H9 (cell line): ENCODE measurements at regions not wholly inside any gene's neighbourhood (a gene's known extent, or its start where the extent isn't known, plus 50 kb on each side); places are given as distances from the start of the nearest gene placed in this dataset.

ENCODE experiments used
- DNase-seq: peaks from one replicate; pipeline ENCODE4 v3.0.0-alpha.2; 2017
- H2AFZ ChIP-seq: one replicate; pipeline ENCODE4 v1.6.1; 2013; ENCODE audit warnings: mild to moderate bottlenecking, low read length, control low read depth, moderate library complexity
- H2AK5ac ChIP-seq: 2 replicates; pipeline ENCODE4 v1.6.1; 2013; ENCODE audit warnings: low read length, control low read depth, mixed read lengths; ENCODE audit not compliant: insufficient read length
- H2BK120ac ChIP-seq: one replicate; pipeline ENCODE4 v1.6.1; 2013; ENCODE audit warnings: low read depth, mild to moderate bottlenecking, low read length, control low read depth, inconsistent platforms; ENCODE audit not compliant: poor library complexity, severe bottlenecking
- H2BK12ac ChIP-seq: 2 replicates; pipeline ENCODE4 v1.6.1; 2013; ENCODE audit warnings: low read length, control low read depth, mixed read lengths, low read depth; ENCODE audit not compliant: insufficient read length
- H2BK15ac ChIP-seq: 2 replicates; pipeline ENCODE4 v1.6.1; 2013; ENCODE audit warnings: low read depth, low read length, control low read depth
- H2BK20ac ChIP-seq: one replicate; pipeline ENCODE4 v1.6.1; 2013; ENCODE audit warnings: low read depth, mild to moderate bottlenecking, low read length, control low read depth, inconsistent platforms; ENCODE audit not compliant: poor library complexity, severe bottlenecking
- H2BK5ac ChIP-seq: 2 replicates; pipeline ENCODE4 v1.6.1; 2013; ENCODE audit warnings: low read length, control low read depth, mixed read lengths; ENCODE audit not compliant: insufficient read length
- H3K14ac ChIP-seq: 2 replicates; pipeline ENCODE4 v1.6.1; 2013; ENCODE audit warnings: low read length, control low read depth; ENCODE audit not compliant: insufficient read depth
- H3K18ac ChIP-seq: 2 replicates; pipeline ENCODE4 v1.6.1; 2013; ENCODE audit warnings: low read depth, mild to moderate bottlenecking, mixed read lengths, low read length, control low read depth; ENCODE audit not compliant: insufficient read length
- H3K23ac ChIP-seq: 2 replicates; pipeline ENCODE4 v1.6.1; 2013; ENCODE audit warnings: low read length, control low read depth, mixed read lengths, low read depth; ENCODE audit not compliant: insufficient read length
- H3K23me2 ChIP-seq: 2 replicates; pipeline ENCODE4 v1.6.1; 2013; ENCODE audit warnings: low read depth, mild to moderate bottlenecking, mixed read lengths, low read length, control low read depth; ENCODE audit not compliant: insufficient read length, poor library complexity, severe bottlenecking
- H3K27ac ChIP-seq: 2 replicates; pipeline ENCODE4 v1.5.1; 2013; ENCODE audit warnings: low read length, control low read depth, mixed read lengths, low read depth; ENCODE audit not compliant: insufficient read length
- H3K27me3 ChIP-seq: 2 replicates; pipeline ENCODE4 v1.6.1; 2013; ENCODE audit warnings: low read length, control low read depth, inconsistent platforms; ENCODE audit not compliant: insufficient read depth
- H3K4ac ChIP-seq: 2 replicates; pipeline ENCODE4 v1.6.1; 2013; ENCODE audit warnings: low read depth, mild to moderate bottlenecking, control low read depth, inconsistent platforms, low read length, moderate library complexity
- H3K4me1 ChIP-seq: 2 replicates; pipeline ENCODE4 v1.6.1; 2013; ENCODE audit warnings: low read length, control low read depth, inconsistent platforms; ENCODE audit not compliant: insufficient read depth
- H3K4me2 ChIP-seq: 2 replicates; pipeline ENCODE4 v1.6.1; 2013; ENCODE audit warnings: low read length, control low read depth, mixed read lengths; ENCODE audit not compliant: insufficient read length, insufficient read depth
- H3K56ac ChIP-seq: 2 replicates; pipeline ENCODE4 v1.6.1; 2013; ENCODE audit warnings: low read depth, mild to moderate bottlenecking, mixed read lengths, low read length, control low read depth; ENCODE audit not compliant: insufficient read length
- H3K79me1 ChIP-seq: 2 replicates; pipeline ENCODE4 v1.6.1; 2013; ENCODE audit warnings: low read depth, mild to moderate bottlenecking, moderate library complexity, low read length, control low read depth, inconsistent platforms; ENCODE audit not compliant: insufficient read depth, poor library complexity, severe bottlenecking
- H3K79me2 ChIP-seq: 2 replicates; pipeline ENCODE4 v1.6.1; 2013; ENCODE audit warnings: low read length, control low read depth, inconsistent platforms; ENCODE audit not compliant: insufficient read depth
- H3K9ac ChIP-seq: 2 replicates; pipeline ENCODE4 v1.6.1; 2013; ENCODE audit warnings: low read length, control low read depth, mixed read lengths; ENCODE audit not compliant: insufficient read length; ENCODE audit errors: extremely low read depth
- H3K9me3 ChIP-seq: one replicate; pipeline ENCODE4 v1.6.1; 2013; ENCODE audit warnings: low read depth, low read length, inconsistent platforms; ENCODE audit not compliant: control insufficient read depth
- H3T11ph ChIP-seq: one replicate; pipeline ENCODE4 v1.6.1; 2013; ENCODE audit warnings: mild to moderate bottlenecking, low read length, control low read depth, inconsistent platforms
- H4K20me1 ChIP-seq: one replicate; pipeline ENCODE4 v1.6.1; 2013; ENCODE audit not compliant: control insufficient read depth, insufficient read length, insufficient read depth
- H4K5ac ChIP-seq: 2 replicates; pipeline ENCODE4 v1.6.1; 2013; ENCODE audit warnings: low read depth, mild to moderate bottlenecking, mixed read lengths, low read length, control low read depth; ENCODE audit not compliant: insufficient read length
- H4K8ac ChIP-seq: replicated peaks from 2 replicates; pipeline ENCODE4 v1.6.1; 2013; ENCODE audit warnings: low read length, control low read depth, mixed read lengths, low read depth; ENCODE audit not compliant: insufficient read length
- H4K91ac ChIP-seq: 2 replicates; pipeline ENCODE4 v1.6.1; 2013; ENCODE audit warnings: low read depth, mild to moderate bottlenecking, moderate library complexity, mixed read lengths, low read length, control low read depth; ENCODE audit not compliant: insufficient read length
- H3K27ac Mint-ChIP-seq, 3 experiments: 2 replicates in 2 of 3; 3 replicates in 1 of 3; pipeline ENCODE4 v1.8.0; 2020 to 2021; ENCODE audit warnings: mixed read lengths in 3 of 3, mild to moderate bottlenecking in 1 of 3, moderate library complexity in 1 of 3
- H3K27me3 Mint-ChIP-seq: 2 replicates; pipeline ENCODE4 v1.8.0; 2021; ENCODE audit warnings: low read depth, mild to moderate bottlenecking, moderate library complexity, mixed read lengths
- H3K36me3 Mint-ChIP-seq, 3 experiments: 2 replicates in 2 of 3; 3 replicates in 1 of 3; pipeline ENCODE4 v1.8.0; 2020 to 2021; ENCODE audit warnings: low read depth in 3 of 3, mixed read lengths in 3 of 3; ENCODE audit not compliant: insufficient read depth in 1 of 3
- H3K4me1 Mint-ChIP-seq, 2 experiments: 2 replicates each; pipeline ENCODE4 v1.8.0; 2020; ENCODE audit warnings: mixed read lengths in 2 of 2
- H3K4me3 Mint-ChIP-seq, 2 experiments: 2 replicates in 1 of 2; 3 replicates in 1 of 2; pipeline ENCODE4 v1.8.0; 2020 to 2021; ENCODE audit warnings: mild to moderate bottlenecking in 2 of 2, mixed read lengths in 2 of 2, moderate library complexity in 1 of 2
- H3K9me3 Mint-ChIP-seq, 2 experiments: 2 replicates in 1 of 2; 3 replicates in 1 of 2; pipeline ENCODE4 v1.8.0; 2020; ENCODE audit warnings: mild to moderate bottlenecking in 2 of 2, mixed read lengths in 2 of 2, moderate library complexity in 1 of 2
- WGBS: extraction: QIAGEN DNeasy Blood & Tissue Kit; methylation state at CpG from one replicate; pipeline ENCODE4 v1.1.7; 2013; ENCODE audit warnings: missing lambda C conversion rate, low lambda C conversion rate, mixed read lengths; ENCODE audit not compliant: insufficient read length; ENCODE audit errors: extremely low coverage; 5-methylcytosine and 5-hydroxymethylcytosine counted together
- TF ChIP-seq, protein P1 (sequence below): fragments of 200-600 bp; sonication (generic); conservative IDR thresholded peaks from 3 replicates; pipeline ENCODE4 v1.8.0; 2021; ENCODE audit warnings: antibody characterized with exemption, mild to moderate bottlenecking

DNA sequence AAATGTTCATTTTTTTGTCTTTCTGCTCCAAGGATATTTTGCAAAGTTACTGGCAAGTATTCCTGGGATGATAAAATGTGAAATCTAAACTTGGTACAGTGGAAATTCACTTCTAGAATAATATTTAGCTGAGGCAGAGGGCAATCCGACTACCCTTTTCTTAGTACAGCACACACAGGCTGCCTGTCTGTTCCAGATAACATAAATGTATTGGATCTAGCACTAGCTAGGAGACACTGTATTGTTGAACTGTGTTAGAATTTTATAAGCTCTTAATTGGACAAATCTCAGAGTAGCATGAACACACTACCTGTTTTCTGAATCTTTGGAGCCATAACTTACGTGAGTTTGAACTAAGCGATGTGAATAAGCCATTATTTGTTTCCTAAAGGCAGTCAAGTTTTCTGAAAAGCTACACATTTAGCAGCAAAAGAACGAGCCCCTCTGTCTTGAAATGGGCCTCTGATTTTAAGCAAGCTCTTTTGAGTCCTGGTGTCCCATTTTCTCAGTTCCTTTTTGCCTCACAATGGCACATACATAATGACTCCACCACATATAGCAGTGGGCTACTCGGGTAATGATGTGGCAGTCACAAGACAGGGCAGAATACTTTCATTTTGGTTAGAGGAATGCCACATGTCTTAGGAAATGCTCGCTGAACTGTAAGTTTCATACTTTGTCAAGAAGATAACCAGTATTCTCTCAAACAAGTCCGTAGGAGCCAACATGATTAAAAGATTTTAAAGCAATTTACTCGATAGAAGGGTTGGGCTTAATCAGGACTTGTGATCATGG is 116.5 kb upstream of the ESR1 start:
- Histone ChIP-seq H2AK5ac (no peak overlapping the region), H4K8ac (no peak overlapping the region), H3K79me2 (no peaks in the 10 kb centered on the region), H2BK120ac (no peak overlapping the region), H3K27ac (no peak overlapping the region), H3K9ac (no peak overlapping the region), H2BK20ac (no peak overlapping the region), H4K5ac (no peak overlapping the region), H3K23ac (no peak overlapping the region), H3K9me3 (no peaks in the 10 kb centered on the region), H4K20me1 (no peaks in the 10 kb centered on the region), H3K18ac (no peak overlapping the region), H2AFZ (no peak overlapping the region), H3K23me2 (no peaks in the 10 kb centered on the region), H3K27me3 (no peaks in the 10 kb centered on the region), H3T11ph (no peak overlapping the region), H2BK15ac (no peak overlapping the region), H3K79me1 (no peaks in the 10 kb centered on the region), H4K91ac (no peak overlapping the region), H2BK12ac (no peak overlapping the region), H2BK5ac (no peak overlapping the region), H3K56ac (no peak overlapping the region), H3K4me1 (no peaks in the 10 kb centered on the region), H3K4me2 (no peak overlapping the region), H3K14ac (no peak overlapping the region), H3K4ac (no peak overlapping the region)
- Mint-ChIP-seq H3K27ac (no peak overlapping the region), H3K4me1 (peaks cover 8 to 14% of the 10 kb centered on the region in 2 experiments), H3K27me3 (peaks cover 2% of the 10 kb centered on the region; the same call in 1 of the 2 replicates), H3K4me3 (no peak overlapping the region), H3K9me3 (no peaks in the 10 kb centered on the region), H3K36me3 (no peaks in the 10 kb centered on the region)
- TF ChIP-seq, protein P1, sequence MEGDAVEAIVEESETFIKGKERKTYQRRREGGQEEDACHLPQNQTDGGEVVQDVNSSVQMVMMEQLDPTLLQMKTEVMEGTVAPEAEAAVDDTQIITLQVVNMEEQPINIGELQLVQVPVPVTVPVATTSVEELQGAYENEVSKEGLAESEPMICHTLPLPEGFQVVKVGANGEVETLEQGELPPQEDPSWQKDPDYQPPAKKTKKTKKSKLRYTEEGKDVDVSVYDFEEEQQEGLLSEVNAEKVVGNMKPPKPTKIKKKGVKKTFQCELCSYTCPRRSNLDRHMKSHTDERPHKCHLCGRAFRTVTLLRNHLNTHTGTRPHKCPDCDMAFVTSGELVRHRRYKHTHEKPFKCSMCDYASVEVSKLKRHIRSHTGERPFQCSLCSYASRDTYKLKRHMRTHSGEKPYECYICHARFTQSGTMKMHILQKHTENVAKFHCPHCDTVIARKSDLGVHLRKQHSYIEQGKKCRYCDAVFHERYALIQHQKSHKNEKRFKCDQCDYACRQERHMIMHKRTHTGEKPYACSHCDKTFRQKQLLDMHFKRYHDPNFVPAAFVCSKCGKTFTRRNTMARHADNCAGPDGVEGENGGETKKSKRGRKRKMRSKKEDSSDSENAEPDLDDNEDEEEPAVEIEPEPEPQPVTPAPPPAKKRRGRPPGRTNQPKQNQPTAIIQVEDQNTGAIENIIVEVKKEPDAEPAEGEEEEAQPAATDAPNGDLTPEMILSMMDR: no peak
- no peak for DNase-seq
- no CpG with 5 or more reads among the region's 8 CpGs for WGBS
